Osteocyte (in vitro differentiated cells): ENCODE measurements at regions not wholly inside any gene's neighbourhood (a gene's known extent, or its start where the extent isn't known, plus 50 kb on each side); places are given as distances from the start of the nearest gene placed in this dataset.

ENCODE experiments used
- DNase-seq: peaks from one replicate; pipeline ENCODE4 v3.0.0; 2021; ENCODE audit warnings: mixed read lengths; ENCODE audit not compliant: unreplicated experiment; ENCODE audit errors: extremely low spot score
- H3K27ac Mint-ChIP-seq: one replicate; pipeline ENCODE4 v1.8.0; 2021; ENCODE audit warnings: mild to moderate bottlenecking, mixed read lengths; ENCODE audit not compliant: unreplicated experiment
- H3K27me3 Mint-ChIP-seq: one replicate; pipeline ENCODE4 v1.8.0; 2021; ENCODE audit warnings: mixed read lengths; ENCODE audit not compliant: unreplicated experiment
- H3K36me3 Mint-ChIP-seq: one replicate; pipeline ENCODE4 v1.8.0; 2021; ENCODE audit warnings: mixed read lengths; ENCODE audit not compliant: unreplicated experiment
- H3K4me1 Mint-ChIP-seq: one replicate; pipeline ENCODE4 v1.8.0; 2021; ENCODE audit warnings: mixed read lengths; ENCODE audit not compliant: unreplicated experiment
- H3K4me3 Mint-ChIP-seq: one replicate; pipeline ENCODE4 v1.8.0; 2021; ENCODE audit warnings: mild to moderate bottlenecking, moderate library complexity, mixed read lengths; ENCODE audit not compliant: unreplicated experiment
- H3K9me3 Mint-ChIP-seq: one replicate; pipeline ENCODE4 v1.8.0; 2021; ENCODE audit warnings: mixed read lengths; ENCODE audit not compliant: unreplicated experiment
- CTCF ChIP-seq: fragments of 200-600 bp; sonication (generic); IDR thresholded peaks from 2 replicates; pipeline ENCODE4 v1.5.0; 2021; ENCODE audit warnings: antibody characterized with exemption, mild to moderate bottlenecking, moderate library complexity

DNA sequence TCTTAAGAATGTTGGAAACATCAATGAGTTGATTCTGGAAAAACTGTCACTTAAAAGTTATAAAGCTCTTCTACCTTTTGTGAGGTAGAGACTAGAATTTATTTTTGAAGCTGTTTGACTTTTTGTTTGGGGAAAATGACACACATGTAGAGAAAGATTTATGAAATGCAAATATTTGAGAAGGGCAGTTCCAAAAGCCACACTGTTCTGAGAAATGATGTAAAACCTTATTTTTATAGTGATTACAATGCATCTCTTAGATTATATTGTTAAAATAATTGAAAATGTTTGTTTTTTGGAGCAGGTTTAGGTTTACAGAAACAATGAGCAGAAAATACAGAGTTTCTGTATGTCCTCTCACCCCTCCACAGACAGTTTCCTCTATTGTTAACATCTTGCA, 116.1 kb upstream of the CMC1 start:
- Mint-ChIP-seq H3K36me3 (no peaks in the 10 kb centered on the region), H3K9me3 (no peaks in the 10 kb centered on the region), H3K27ac (no peak overlapping the region), H3K4me1 (no peaks in the 10 kb centered on the region), H3K27me3 (peaks cover 10% of the 10 kb centered on the region), H3K4me3 (no peak overlapping the region)
- no peak for DNase-seq
- no peak for TF ChIP-seq CTCF

DNA sequence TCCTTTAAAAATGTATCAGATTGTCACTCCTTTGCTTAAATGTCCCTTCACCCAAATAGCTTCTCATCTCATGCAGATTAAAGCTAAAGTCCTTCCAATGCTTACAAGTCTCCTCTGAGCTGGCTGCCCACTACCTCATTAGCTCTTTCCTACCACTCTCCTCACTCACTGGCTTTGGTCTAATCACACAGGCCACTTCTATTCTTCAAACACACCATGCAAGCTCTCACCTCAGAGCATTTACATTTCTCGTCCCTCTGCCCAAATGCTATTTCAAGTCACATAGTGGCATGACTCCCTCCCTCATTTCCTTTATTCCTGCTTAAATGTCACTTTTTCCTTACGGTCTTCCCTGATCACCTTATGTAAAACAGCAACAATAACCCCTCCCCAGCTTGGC, 110.6 kb upstream of the CMC1 start:
- H3K4me1 Mint-ChIP-seq: no peaks in the 10 kb centered on the region
- H3K9me3 Mint-ChIP-seq: no peaks in the 10 kb centered on the region
- H3K36me3 Mint-ChIP-seq: no peaks in the 10 kb centered on the region
- H3K4me3 Mint-ChIP-seq: no peak overlapping the region
- DNase-seq: no peak
- no peak for TF ChIP-seq CTCF
- no peak overlapping the region for H3K27ac Mint-ChIP-seq
- no peaks in the 10 kb centered on the region for H3K27me3 Mint-ChIP-seq

- Mint-ChIP-seq H3K27ac (no peak overlapping the region), H3K4me3 (no peak overlapping the region), H3K27me3 (peaks cover 7% of the 10 kb centered on the region), H3K4me1 (no peaks in the 10 kb centered on the region), H3K9me3 (no peaks in the 10 kb centered on the region), H3K36me3 (no peaks in the 10 kb centered on the region)
- DNase-seq: no peak
- TF ChIP-seq CTCF: no peak
Observed at GRCh38 chr3:28132941-28133340, 108.5 kb upstream of the CMC1 start.

DNA sequence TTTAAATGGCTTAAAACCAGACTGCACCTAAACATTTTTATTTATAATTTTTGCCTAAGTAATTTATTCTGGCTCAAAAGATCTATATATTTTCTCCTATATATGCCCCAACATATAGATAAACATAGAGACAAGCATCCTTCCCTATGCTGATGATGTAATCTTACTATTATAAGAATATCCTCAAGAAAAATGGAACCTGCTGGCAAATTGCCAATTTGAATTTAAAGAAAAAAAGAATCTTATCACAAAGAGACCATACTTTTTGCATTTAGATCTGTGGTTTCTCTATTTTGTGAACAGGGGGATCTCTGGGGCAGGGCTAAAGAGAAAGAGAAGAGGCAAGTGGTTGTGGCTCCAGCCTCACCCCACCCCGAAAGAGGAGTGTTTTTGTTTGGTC, 107.2 kb upstream of the CMC1 start:
- no peak overlapping the region for H3K4me3 Mint-ChIP-seq

GRCh38 chr3:28134792-28135375, 106.5 kb upstream of the CMC1 start:
- Mint-ChIP-seq H3K9me3 (no peaks in the 10 kb centered on the region), H3K36me3 (no peaks in the 10 kb centered on the region), H3K4me3 (no peak overlapping the region), H3K4me1 (no peaks in the 10 kb centered on the region), H3K27me3 (peaks cover 11% of the 10 kb centered on the region), H3K27ac (no peak overlapping the region)
- no peak for TF ChIP-seq CTCF
- no peak for DNase-seq

More for the DNA sequence above, 107.2 kb upstream of the CMC1 start:
- Mint-ChIP-seq H3K36me3 (no peaks in the 10 kb centered on the region), H3K27me3 (peaks cover 11% of the 10 kb centered on the region), H3K27ac (no peak overlapping the region), H3K9me3 (no peaks in the 10 kb centered on the region), H3K4me1 (no peaks in the 10 kb centered on the region)
- TF ChIP-seq CTCF: no peak
- DNase-seq: no peak
